Coronary artery (tissue), 2 donors: ENCODE measurements at regions not wholly inside any gene's neighbourhood (a gene's known extent, or its start where the extent isn't known, plus 50 kb on each side); places are given as distances from the start of the nearest gene placed in this dataset.
"Not testable (repeated sequence)": the region's sequence is repeated elsewhere in the genome, so short reads cannot be mapped to it uniquely, and the experiment has no call there.

Experiments used
- DNase-seq: peaks from one replicate; pipeline ENCODE4 v3.0.0-alpha.2; 2017; ENCODE audit warnings: low spot score
- H3K27ac ChIP-seq, 2 donors: fragments of 200-600 bp; sonication (generic); one replicate each; pipeline ENCODE4 v1.5.1; 2016 to 2019
- H3K4me3 ChIP-seq: fragments of 200-600 bp; sonication (generic); 2 replicates; pipeline ENCODE4 v1.5.1; 2016; ENCODE audit warnings: mild to moderate bottlenecking, moderate library complexity
- TF ChIP-seq, protein P1 (sequence below): fragments of 200-600 bp; sonication (generic); IDR thresholded peaks from one replicate; pipeline ENCODE4 v1.5.1; 2019; ENCODE audit warnings: antibody characterized with exemption

DNA sequence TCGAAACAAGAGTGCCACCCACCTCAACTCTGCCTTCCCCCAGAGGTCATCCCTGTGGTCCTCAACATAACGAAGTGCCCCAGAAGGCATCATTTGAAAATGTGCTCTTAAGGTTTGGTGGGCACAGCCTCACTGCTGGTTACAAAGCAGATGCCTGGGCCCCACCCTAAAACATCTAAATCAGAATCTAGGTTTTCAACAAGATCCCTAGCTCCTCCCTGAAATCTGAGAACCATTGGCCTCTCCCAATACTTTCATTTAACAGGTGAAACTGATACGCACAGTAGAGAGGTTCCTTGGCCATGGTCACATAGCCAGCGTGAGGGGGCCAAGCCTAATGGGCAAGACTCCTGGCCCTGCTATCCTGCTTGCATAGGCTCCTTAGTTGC lies 376.2 kb upstream of the CLINT1 start:
- Histone ChIP-seq H3K27ac (no peak overlapping the region), H3K4me3 (no peak overlapping the region)
- DNase-seq, result no peak
- TF ChIP-seq, protein P1, sequence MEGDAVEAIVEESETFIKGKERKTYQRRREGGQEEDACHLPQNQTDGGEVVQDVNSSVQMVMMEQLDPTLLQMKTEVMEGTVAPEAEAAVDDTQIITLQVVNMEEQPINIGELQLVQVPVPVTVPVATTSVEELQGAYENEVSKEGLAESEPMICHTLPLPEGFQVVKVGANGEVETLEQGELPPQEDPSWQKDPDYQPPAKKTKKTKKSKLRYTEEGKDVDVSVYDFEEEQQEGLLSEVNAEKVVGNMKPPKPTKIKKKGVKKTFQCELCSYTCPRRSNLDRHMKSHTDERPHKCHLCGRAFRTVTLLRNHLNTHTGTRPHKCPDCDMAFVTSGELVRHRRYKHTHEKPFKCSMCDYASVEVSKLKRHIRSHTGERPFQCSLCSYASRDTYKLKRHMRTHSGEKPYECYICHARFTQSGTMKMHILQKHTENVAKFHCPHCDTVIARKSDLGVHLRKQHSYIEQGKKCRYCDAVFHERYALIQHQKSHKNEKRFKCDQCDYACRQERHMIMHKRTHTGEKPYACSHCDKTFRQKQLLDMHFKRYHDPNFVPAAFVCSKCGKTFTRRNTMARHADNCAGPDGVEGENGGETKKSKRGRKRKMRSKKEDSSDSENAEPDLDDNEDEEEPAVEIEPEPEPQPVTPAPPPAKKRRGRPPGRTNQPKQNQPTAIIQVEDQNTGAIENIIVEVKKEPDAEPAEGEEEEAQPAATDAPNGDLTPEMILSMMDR, result no peak

DNA sequence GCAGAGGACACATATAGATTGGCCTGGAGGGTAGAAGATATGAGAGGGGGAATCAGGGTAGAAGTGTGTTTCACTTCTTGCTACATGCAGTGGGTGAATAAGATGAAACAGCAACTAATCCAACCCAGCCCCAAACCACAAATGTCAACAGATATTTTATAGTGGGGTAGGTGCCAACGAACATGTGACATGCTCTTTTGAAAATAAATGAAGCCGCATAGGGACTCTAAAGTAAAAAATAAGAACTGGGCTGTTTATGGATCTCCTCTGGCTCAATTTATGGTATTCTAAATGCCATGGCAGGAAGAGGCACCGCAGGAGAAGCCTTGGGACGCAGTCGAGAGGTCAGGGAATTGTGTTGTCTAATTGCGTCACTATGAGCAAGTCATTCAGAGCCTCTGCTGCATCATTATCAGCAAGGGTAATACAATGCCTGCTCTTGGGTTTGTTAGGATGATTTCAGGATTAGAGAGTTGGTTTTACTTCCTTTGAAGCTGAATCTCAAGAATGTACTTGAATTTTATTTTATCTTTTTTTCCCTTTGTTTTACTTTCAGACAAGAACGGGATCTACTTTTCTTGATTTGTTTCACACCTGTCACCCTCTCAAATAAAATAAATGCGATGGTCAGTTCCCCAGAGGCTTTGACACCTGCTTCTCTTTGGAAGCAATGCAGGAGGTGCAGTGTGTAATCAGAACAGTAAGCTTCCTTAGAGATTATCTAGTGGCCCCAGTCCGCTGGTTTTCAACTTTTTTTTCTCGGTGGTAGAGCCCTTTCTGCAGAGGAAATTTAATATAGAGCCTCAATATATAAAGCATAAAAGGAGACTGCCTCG lies 375.6 kb upstream of the CLINT1 start:
- TF ChIP-seq, protein P1, result no peak
- no peak for DNase-seq
- no peak overlapping the region for H3K27ac ChIP-seq
- no peak overlapping the region for H3K4me3 ChIP-seq

DNA sequence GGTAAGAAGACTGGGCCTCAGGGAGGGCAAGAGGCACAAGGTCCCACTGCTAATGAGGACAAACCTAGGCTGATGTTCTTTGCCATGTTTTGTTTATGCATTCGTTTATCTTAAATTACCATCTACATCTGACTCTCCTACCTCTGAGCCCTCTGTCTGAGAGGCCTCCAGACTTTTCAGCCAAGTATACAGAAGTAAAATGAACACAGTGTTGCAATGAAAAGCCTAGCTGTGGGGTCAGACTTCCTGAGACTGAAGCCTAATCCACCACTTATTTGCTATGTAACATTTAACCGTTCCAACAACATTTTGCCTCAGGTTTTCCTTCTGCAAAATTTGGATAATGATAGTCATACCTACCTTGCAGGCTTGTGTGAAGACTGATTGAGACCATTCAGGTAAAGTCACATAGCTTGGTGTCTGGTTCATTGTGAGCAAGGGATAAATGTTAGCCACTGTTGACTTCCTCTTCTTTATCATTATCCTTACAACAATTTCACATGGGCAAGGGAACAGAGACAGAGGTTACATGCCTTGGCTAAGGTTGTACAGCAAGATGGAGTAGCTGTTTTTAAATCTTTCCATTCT lies 374.9 kb upstream of the CLINT1 start:
- H3K27ac ChIP-seq, result no peak overlapping the region
- no peak overlapping the region for H3K4me3 ChIP-seq
- no peak for DNase-seq
- TF ChIP-seq, protein P1, result no peak

DNA sequence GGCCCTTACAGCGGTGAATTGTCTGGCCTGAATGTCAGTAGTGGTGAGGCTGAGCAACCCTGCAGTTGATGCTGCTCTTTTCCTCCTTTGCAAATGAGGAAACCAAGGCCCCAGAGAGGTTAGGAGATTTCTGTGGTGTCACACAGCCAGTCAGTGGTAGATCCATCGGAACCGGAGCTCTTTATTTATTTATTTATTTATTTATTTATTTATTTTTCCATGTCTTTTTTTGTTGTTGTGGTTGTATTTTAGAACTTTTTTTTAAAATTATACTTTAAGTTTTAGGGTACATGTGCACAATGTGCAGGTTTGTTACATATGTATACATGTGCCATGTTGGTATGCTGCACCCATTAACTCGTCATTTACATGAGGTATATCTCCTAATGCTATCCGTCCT lies 368.4 kb upstream of the CLINT1 start:
- not testable (repeated sequence) for H3K27ac ChIP-seq, DNase-seq, H3K4me3 ChIP-seq

DNA sequence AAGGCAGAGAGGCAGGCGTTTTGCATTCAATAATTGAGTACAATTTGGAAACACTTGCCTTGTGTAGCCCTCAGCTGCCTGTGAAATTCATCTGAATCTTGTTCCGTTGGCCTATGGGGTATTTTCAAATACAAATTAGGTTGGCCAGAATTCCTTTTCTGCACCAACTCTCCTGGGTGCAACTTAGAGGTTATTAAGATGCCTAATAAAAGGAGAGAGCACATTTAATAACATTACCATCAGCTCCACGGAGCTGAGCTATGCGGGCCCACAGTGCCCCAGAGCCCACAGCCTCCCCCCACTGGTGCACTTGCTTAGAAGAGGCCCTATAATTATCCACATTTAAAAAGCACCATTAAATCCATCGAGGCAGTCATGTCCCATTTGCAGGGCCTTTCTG lies 367.6 kb upstream of the CLINT1 start:
- TF ChIP-seq, protein P1, result no peak
- no peak overlapping the region for H3K27ac ChIP-seq
- H3K4me3 ChIP-seq, result no peak overlapping the region
- DNase-seq, result no peak

DNA sequence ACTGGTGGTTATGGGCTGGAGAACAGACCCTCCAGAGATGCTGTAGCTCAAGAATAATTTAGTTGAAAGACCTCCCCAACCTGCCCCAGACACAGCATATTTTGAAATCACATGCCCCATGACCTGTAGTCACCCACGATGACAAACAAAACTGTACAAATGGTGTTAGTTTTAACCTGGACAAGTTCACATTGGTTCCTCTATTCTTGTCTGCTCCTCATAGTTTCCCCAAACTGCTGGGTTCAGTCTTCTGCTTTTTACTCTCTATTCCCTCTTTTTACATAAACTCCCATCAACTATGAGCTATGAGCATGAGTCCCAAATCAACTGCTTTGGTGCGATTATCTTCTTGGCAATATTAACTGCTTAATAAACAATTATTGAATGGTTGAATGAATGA lies 365.3 kb upstream of the CLINT1 start:
- Histone ChIP-seq H3K4me3 (no peak overlapping the region), H3K27ac (no peak overlapping the region)
- DNase-seq, result no peak
- TF ChIP-seq, protein P1, result no peak

DNA sequence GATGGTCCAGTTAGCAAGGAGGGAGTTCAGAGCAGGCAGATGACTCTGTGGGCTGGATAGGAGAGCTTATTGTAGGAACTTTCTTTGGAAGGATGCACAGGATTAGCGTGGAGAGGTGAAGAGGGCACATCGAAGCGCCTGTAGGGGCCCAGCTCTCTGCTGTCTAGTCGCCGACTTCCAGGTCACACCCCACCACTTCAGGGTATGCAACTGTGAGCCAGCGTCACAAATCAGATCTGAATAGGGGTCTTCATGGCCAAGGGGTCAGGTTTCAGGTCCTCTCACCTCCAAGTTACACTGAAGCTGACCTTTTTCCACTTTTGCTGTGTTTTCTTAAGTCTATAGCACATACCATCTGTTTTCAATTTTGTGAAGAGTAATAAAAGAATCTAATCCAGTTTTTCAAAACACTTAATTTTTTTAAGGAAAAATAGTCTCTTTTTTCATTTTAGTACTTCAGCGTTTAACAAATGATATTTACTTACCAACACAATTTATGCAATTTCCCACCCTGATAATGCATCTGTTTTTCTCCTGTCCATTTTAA lies 364.2 kb upstream of the CLINT1 start:
- no peak for DNase-seq

More for the DNA sequence above, 364.2 kb upstream of the CLINT1 start:
- Histone ChIP-seq H3K27ac (no peak overlapping the region), H3K4me3 (no peak overlapping the region)
- TF ChIP-seq, protein P1, result no peak
